Heart left ventricle (tissue), 13 donors: ENCODE measurements at regions not wholly inside any gene's neighbourhood (a gene's known extent, or its start where the extent isn't known, plus 50 kb on each side); places are given as distances from the start of the nearest gene placed in this dataset.

Experiments used
- CTCF ChIP-seq, 12 donors: fragments of 200-600 bp; sonication (generic) in 4 of 12; IDR thresholded peaks; one replicate each; pipeline versions ENCODE4 v1.5.0 to v1.8.0; 2018 to 2022; ENCODE audit warnings: antibody characterized with exemption in 12 of 12, mild to moderate bottlenecking in 5 of 12
- POLR2A ChIP-seq, 2 donors: fragments of 450-650 bp; IDR thresholded peaks; one replicate each; pipeline ENCODE4 v1.6.1; 2017; ENCODE audit warnings: antibody characterized with exemption in 2 of 2, mild to moderate bottlenecking in 2 of 2, moderate library complexity in 2 of 2
- donor health status: ischemic (EF 13 %, LVEDD 7.1; RV severe dilation, severe dysfunction).
- donor health status: DM: no; HTN: yes; CAD: no.
- donor health status: DM: no; HTN: no; CAD: no.
- donor health status: ischemic (EF 25% LVEDD 6.9; RV normal size, moderate dysfunction).
- donor health status: ischemic (EF 25% LVEDD 5.7; RV mildly dilated, moderate dysfunction).
- donor health status: ischemic (EF 35%, LVEDD 5.7; RV mildly dilated, moderate dysfunction).
- donor health status: nonischemic (EF 11% LVEDD 7.7; RV severe dilation, severe dysfunction).
- donor health status: DM: yes; HTN: yes; CAD: no.
- donor health status: PGD.
- donor health status: ischemic (EF 29% LVEDD 5.4; RV normal size, mild dysfunction).
- donor health status: nonischemic (EF 23%, LVEDD 6.1; RV moderate dilation, normal function).

DNA sequence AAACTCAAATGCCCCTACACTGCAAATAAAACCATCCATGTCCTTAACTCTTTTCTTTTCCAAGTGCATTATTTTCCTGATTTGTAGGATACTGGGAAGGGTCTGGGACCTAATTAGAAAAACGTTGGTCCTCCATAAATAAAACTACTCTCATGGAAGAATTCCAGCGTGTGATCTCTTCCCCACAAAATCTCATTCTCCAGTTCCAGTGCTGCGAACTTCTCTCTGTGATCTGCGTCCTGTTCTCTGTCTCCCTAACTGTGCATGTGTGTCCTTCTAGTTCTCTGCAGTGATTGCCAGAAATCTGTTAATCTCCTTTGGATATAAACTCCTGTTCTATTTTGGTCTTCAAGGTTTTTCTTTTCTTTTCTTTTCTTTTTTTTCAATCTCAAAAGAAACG lies 148.1 kb downstream of the BBOX1 start:
- TF ChIP-seq CTCF (IDR thresholded peaks at IDR 0.05) (no peak), POLR2A (IDR thresholded peaks at IDR 0.05) (no peak)
